Body of pancreas (tissue), 4 donors: ENCODE measurements at regions not wholly inside any gene's neighbourhood (a gene's known extent, or its start where the extent isn't known, plus 50 kb on each side); places are given as distances from the start of the nearest gene placed in this dataset.

Source experiments
- CTCF ChIP-seq, 7 experiments: fragments of 450-650 bp in 4 of 7; fragments of 200-600 bp in 3 of 7; sonication (generic) in 3 of 7; IDR thresholded peaks; one replicate each; pipeline ENCODE4 v1.5.1; 2016 to 2019; ENCODE audit warnings: antibody characterized with exemption in 7 of 7
- POLR2A ChIP-seq, 3 donors: fragments of 450-650 bp; IDR thresholded peaks; one replicate each; pipeline ENCODE4 v1.6.1; 2016; ENCODE audit warnings: antibody characterized with exemption in 3 of 3, mild to moderate bottlenecking in 2 of 3

- TF ChIP-seq CTCF (IDR thresholded peaks at IDR 0.05) (no peak), POLR2A (IDR thresholded peaks at IDR 0.05) (no peak)
Observed at GRCh38 chr5:83404182-83404716, 67.3 kb upstream of the VCAN start.
